ENCODE measurements at regions not wholly inside any gene's neighbourhood (a gene's known extent, or its start where the extent isn't known, plus 50 kb on each side); places are given as distances from the start of the nearest gene placed in this dataset.
"Not testable (repeated sequence)": the region's sequence is repeated elsewhere in the genome, so short reads cannot be mapped to it uniquely, and the experiment has no call there.

DNA sequence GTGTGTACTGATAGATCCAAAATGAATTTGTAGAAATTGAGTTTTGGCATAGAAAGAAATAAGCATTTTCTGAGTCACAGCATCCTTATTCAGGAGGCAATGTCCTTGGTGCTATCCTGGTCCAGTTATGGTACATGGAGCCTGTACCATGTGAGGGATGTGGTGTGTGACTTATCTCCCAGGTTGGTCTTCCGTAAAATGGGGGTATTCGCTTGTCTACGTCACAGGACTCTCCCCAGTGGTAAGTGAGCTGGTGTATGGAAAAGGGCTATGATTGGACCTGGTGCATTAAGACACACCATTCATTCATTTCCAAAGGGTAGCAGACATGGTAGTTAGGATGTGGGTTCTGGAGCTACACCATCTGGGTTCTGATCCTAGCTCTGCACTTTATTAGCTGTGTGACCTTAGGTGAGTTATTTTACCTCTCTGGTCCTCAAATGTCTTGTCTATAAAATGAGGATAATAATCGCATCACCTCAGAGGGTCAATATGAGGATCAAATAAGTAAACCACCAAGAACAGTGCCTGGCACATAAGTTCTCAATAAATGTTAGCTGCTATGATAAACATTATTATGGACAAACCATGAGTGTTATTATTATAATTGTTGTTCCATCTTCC, 119.2 kb downstream of the MYCN start:
- DNase-seq, result no peak

- DNase-seq, result no peak
Observed at GRCh38 chr2:16058747-16059358, 118.5 kb downstream of the MYCN start.

DNA sequence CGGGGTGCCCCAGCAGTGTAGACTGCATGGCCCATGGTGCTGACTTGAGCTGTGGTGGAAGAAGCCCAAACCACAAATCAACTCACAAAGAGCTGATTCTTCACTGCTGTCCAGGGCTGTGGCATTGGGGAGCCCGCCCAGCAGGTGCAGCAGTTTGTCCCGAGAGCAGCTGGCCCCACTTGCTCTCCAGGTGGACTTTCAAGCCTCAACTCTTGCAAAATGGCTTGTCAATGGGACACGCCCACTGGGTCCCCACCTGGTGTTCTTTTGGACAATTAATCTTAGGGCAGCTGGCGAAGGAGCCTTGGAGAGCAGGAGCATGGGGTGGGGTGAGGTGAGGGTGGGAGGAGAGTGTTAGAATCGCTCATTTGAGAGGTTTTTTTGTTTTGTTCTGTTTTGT, 117.9 kb downstream of the MYCN start:
- DNase-seq, result no peak

DNA sequence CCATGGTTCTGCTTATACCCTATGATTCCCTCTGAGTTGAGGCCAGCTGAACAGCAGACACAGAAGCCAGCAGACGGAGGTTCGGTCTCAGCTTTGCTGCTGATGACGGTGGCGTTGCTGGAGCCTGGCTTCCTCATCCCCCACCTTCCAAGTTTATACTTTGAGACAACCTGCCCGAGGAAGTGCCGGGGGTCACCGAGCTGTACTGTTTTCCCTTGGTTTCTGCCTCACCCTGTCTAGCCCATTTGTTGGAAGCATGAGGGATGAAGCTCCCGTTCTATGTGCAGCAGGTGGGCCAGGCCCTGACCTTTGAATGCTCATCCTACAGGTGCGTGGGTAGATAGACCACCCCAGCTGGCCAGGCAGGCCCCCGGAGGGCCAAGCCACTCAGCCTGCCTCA, 117.3 kb downstream of the MYCN start:
- DNase-seq, result no peak

DNA sequence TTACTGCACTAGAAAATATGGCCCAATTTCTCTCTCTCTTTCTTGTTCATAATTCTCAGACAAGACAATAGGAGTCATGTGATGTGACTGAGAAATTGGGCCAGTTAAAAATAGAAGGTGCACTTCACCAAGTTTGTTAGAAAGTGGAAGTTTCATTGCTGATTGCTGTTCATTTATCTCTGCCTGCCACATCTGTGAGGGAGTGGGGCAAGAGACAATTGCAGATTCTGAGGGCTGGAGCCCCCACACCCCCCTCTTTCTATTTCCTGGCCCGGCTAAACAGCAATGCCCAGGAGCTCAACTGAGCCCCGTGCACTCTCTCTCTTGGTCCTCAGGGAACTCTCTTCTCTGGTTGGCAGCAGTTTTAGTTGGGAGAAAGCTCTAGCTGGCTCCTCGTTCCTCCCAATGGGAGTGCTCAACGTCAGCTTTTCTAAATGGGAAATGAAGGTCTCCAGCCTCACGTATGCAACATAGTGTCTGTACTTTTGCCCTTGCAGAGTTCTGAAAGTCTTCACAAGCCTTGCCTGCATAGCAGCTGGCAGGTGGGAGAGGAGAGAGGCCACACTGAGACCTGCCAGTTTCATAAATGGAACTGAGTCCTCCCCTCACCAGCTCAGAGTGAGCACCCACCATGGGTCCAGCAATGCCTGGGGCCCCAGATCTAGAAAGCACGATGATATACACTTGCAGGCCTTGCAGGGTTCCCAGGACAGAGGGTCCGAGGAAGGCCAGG, 115.7 kb downstream of the MYCN start:
- DNase-seq, result no peak

DNA sequence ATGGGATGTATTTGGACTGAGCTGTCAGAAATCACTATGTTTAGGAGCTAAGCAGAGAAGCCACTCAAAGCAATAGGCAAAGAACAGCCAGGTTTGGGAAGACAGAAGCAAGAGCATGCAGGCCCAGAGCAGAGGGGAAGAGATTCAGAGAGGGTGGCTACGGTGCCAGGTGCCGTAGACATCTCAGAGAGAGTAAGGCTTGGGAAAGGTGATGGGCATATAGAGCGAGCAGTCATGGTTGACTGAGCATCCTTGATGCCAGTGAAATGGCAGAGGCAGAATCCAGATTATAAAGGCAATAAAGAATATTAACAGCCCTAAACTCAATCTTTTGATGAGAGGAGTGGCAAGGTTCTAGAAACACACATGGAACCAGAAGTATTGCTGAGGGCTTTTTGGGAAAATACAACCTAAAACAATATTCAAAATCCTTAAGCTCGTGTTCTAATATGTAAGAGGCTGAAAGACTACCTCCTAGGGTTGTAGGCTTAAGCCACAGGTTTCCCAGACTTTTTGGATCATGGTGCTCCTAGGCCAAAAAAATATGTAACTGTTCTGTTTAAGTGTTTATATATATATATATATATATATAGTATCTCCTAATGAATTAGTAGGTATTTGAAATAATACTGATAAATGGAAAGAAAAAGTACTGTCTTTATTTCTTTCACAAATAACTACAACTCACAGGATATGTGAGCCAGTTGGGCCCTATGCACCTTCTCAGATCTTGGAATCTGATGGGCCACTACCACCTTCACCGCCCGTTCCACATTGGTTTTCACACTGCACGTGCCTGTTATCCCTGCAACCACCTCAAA, 113.3 kb downstream of the MYCN start:
- no peak for DNase-seq

DNA sequence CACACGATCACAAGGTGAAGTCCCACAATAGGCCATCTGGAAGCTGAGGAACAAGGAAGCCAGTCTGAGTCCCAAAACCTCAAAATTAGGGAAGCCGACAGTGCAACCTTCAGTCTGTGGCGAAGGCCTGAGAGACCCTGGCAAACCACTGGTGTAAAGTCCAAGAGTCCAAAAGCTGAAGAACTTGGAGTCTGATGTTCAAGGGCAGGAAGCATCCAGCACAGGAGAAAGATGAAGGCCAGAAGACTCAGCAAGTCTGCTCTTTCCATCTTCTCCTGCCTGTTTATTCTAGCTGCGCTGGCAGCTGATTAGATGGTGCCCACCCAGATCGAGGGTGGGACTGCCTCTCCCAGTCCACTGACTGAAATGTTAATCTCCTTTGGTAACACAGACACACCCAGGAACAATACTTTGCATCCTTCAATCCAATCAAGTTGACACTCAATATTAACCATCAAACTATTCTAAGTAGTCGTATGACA, 112.3 kb downstream of the MYCN start:
- not testable (repeated sequence) for DNase-seq

DNA sequence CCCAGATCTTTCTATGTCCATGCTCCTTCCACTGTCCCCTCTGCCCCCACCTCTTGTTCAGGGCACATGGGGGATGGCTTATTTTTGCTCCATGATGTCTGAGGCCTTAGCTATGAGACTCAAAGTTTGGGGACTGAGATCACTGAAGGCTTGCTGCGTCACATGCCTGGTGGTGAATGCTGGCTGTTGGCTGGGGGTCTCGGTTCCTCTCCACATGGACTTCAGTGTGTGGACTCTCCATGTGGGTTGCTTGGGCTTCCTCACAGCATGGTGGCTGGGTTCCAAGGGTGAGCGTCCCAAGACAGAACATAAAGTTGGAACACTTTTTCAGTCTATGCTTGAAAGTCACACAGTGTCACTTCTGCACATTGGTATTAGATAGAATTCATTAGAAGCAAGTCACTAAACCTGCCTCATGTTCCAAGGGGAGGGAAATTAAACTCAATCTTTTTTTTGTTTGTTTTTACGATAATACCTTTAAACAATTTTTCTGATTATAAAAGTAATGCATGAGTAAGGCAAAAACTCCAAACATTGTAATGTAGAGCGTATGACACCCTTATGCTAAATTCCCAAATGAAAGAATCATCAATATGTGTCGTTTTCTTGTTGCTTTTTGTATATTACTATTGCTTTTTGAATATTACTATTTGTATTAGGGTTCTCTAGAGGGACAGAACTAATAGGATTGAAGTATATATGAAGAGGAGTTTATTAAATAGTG, 111.7 kb downstream of the MYCN start:
- DNase-seq, result no peak

DNA sequence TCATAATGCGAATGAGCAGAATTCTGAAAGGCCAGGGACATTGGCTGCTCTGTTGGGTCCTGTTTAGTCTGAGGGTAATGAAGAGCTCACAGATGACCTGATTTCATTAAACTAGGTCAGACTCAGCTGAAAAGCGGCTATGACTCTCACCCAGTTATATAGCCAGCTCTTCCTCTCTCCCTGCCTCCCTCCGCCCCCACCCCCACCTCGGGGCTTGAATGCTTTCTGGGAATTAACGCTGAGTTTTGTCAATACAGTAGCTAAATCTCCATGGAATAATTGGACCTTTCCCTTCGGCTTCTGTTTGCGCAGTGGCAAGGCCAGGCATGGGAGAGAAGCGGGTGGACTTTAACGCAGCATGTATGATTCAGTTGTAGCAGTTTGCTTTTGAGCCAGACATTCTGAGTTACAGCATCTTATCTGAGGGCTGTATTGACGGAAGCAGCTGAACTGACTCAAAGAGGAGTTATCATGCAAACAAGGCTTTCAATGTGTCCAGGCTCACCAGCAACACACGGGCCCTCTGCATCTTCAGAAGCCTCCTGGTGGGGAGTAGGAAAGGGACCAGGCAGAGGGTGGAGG, 110.6 kb downstream of the MYCN start:
- no peak for DNase-seq

- no peak for DNase-seq
Observed at GRCh38 chr2:16050261-16050907, 110.0 kb downstream of the MYCN start.

DNA sequence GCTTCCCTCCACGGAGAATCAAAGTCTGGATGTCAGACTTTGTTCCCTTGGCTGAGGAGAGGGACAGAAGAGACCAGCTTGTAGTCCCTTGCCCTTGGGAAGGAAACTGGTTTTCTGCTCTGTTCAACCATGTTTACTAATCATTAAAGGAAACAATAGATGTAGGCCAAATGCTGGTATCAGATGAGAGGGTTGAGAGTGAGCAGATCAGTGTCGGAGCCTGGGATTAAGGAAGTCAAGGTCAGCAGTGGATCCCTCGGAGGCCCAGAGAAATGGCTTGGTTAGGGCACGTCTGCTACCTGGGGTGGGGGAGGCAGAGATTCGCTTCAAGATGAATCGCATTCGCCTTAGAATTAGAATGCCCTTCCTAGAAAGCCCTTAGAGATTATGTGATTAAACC, 109.1 kb downstream of the MYCN start:
- DNase-seq, result no peak

GRCh38 chr2:16048466-16048865, 108.1 kb downstream of the MYCN start:
- DNase-seq, result no peak

GRCh38 chr2:16047701-16048100, 107.4 kb downstream of the MYCN start:
- DNase-seq, result no peak

GRCh38 chr2:16046649-16047048, 106.3 kb downstream of the MYCN start:
- DNase-seq, result no peak

DNA sequence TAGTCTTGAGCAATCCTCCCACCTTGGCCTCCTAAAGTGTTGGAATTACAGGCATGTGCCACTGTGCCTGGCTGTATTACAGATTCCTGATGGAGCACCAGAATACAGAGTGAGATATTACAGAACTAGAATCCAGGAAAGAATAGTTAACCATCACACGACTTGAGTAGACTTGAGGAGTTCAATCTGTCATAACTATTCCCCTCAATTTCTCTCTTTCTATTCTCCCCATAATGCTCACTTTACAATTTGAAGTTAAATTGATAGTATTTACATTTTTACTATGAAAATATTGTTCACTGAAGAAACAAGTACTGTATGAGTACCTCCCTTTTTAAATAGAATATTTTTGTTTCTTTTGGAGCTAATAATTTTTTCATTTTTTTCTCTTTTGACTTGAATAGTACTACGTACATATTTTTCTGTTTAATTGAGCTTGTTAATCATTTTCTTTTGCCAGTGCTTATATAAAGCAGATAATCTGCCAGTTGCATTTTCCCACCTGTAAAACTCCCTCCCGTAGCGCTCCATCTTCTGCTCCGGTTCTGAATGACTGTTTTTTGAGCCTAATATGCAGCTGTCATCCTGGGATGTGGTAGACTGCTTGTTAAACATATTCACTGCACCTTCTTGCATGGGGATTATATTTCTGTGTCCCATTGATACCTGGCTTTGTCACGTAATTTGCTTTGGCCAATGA, 105.5 kb downstream of the MYCN start:
- no peak for DNase-seq

DNA sequence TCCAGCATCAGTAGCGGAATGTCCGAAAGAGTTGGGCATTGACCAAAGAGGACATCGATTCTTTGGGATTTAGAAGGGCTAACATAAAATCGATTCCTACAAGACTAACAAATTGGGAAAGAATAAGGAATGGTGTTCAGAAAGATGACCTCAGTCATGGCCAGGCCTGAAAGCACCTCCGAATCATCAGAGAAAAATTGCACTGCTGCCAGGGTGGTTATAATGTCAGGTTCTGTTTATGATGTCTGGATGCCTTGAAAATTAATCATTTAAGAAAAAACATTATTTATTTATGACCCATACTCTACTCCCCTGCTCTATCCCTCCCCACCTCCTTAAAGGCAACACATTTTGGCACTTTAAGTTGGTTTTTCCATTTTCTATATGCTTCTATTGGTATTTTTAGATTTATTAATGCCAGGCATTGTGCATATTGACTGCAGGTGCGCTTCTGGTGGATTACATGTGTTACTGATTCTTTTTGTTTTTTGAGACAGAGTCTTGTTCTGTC, 104.7 kb downstream of the MYCN start:
- DNase-seq, result no peak

DNA sequence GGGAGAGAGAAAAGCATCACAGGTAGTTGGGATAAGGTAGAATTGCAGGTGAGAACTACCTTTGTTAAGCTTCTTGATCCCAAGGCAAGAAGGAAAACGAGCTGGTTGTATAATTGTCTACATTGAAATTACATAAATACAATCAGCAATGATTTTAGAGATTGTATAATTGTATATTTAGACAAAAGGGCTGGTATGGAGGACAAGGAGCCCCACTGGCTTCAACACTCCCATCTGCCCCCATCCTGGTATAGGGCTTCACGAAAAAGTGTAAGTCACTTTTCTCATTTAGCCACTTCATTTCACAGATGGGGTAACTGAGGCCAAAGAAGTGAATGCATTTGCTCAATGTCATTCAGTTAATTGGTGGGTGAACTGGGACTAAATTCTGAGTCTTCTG, 103.3 kb downstream of the MYCN start:
- no peak for DNase-seq

DNA sequence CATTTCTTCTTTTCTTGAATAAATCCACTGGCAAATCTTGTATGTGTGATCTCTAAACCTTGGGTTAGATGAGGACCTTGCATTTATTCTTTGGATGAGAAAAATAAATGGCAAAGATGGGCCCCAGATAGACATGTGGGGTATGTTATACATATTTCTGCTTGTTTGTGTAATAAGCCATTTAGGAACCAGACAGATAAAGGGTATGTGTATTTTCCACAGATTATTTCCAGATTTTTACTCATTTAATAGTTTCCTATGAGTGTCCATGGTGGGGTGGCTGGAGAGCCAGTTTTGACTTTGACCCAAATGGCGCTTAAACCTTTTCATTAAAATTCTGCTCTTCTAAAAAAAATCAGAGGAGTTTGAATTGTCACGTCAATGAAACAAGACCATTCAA, 102.8 kb downstream of the MYCN start:
- no peak for DNase-seq

- DNase-seq, result no peak
Observed at GRCh38 chr2:16042201-16042700, 101.9 kb downstream of the MYCN start.

DNA sequence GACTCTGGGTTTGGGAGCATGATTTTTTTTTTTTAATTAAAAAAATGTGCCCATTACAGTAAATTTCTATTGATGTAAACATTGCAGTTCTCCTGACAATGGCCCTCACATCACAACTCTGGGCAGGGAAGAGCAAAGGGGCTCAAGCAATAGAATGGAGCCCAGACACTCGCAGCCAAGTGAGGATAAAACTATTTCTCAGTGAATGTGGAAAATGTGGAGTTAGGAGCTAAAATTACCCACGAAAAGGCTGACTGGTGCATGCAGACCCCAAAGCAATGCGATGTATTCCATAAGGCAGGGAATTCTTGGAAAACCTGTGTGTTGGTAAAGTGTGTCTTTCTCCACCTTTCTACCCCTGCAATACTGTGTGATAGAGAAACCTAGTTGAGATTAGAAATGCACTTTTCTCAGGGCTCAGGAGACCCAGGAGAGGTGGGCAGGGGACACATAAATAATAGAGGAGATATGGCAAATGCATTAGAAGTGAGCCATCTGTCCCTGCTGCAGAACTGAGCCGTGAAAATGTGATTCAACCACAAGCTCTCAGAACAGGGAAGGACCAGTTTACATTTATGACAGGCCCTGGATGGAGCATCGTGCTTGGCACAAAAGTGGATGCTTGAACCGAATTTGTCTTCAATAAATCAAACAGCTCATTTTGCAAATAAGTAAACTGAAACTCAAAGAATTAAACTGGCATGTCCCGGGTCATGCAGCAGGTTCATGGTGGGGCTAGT, 100.1 kb downstream of the MYCN start:
- DNase-seq, result no peak
